ENCODE measurements at regions not wholly inside any gene's neighbourhood (a gene's known extent, or its start where the extent isn't known, plus 50 kb on each side); places are given as distances from the start of the nearest gene placed in this dataset.
"Not testable (repeated sequence)": the region's sequence is repeated elsewhere in the genome, so short reads cannot be mapped to it uniquely, and the experiment has no call there.

DNA sequence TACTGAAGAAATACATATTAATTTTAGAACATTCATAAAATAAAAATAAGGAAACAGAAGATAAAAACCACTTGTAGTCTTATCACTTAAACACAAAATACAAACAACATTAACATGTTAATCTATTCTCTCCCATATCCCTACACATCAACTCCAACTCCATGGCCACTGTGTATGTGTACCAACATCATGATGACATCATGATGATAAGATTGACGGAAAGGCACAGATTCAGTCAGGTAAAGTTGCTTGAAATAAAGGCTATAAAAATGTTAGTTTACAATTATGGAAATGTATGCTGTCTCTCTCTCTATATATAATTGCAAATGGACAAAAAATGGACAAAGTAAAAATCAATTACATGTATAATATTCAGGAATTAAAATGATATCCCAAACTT is 388.5 kb upstream of the UBE2E3 start:
- no peak for DNase-seq

- not testable (repeated sequence) for DNase-seq
These were observed 389.2 kb upstream of the UBE2E3 start for GRCh38 chr2:180591093-180591781.

- no peak for DNase-seq
These were observed 396.8 kb upstream of the UBE2E3 start for GRCh38 chr2:180583441-180584140.

GRCh38 chr2:180579388-180579787 is 401.0 kb upstream of the UBE2E3 start:
- no peak for DNase-seq

- DNase-seq = no peak
These were observed 402.0 kb upstream of the UBE2E3 start for GRCh38 chr2:180578441-180578840.

- no peak for DNase-seq
These were observed 402.8 kb upstream of the UBE2E3 start for GRCh38 chr2:180577567-180577966.

DNA sequence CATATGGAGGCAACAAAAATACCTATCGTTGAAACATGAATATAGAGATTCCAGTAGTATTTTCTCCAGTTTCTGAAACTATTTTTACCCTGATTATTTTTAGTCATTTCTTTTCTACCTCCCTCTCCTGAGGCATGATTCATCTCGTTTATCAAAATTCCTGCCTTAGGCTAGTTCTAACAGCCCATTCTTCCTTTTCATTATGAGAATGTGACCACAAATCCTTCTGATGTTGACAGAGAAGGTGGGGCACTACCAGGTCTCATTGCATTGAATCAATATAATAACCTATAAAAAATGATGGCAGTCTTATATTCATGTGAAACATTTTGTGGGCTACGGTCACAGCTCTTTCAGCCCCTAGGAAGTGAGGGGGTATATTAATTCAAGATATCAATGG is 406.5 kb upstream of the UBE2E3 start:
- DNase-seq = no peak

GRCh38 chr2:180572346-180572745 is 408.1 kb upstream of the UBE2E3 start:
- DNase-seq = no peak

- DNase-seq = no peak
These were observed 408.8 kb upstream of the UBE2E3 start for GRCh38 chr2:180571559-180571958.

DNA sequence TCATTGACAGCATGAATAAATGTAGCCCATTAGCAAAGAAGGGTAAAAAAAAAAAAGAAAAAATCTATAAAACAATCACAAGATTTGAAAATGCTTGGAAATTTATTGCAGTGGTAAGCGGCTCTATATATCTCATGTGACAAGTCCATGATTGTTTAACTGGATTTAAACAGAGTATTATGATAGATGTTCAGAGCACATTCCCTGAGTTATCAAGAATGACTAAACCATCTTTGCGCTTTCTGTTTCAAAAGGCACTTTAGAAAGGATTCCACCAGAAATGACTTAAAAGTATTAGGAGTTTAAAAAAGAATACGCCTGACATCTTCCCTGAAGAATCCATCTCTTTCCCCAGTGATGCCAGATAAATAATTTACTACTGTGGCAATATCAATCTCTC is 409.5 kb upstream of the UBE2E3 start:
- no peak for DNase-seq

- no peak for DNase-seq
These were observed 416.4 kb upstream of the UBE2E3 start for GRCh38 chr2:180564051-180564450.

- no peak for DNase-seq
These were observed 418.0 kb upstream of the UBE2E3 start for GRCh38 chr2:180562378-180562777.

DNA sequence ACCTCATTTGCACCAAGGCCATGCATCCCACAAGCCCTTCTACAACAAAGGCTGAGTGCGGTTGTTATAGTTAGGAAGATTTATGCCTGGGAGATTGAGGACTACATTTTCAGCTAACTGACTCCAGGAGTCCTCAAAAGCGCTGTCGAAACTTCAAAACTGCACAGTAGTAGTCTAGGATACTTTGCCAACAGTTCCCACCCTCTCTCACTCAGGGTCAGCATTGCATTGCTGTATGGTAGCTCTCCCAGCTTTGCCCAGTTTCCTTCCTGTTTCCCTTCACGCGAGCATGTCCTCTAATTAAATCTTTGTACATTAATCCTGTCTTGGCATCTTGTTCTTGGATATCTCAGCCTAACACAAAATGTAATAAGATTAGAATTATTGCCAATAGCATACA is 420.6 kb upstream of the UBE2E3 start:
- no peak for DNase-seq

GRCh38 chr2:180559038-180559437 is 421.4 kb upstream of the UBE2E3 start:
- no peak for DNase-seq

DNA sequence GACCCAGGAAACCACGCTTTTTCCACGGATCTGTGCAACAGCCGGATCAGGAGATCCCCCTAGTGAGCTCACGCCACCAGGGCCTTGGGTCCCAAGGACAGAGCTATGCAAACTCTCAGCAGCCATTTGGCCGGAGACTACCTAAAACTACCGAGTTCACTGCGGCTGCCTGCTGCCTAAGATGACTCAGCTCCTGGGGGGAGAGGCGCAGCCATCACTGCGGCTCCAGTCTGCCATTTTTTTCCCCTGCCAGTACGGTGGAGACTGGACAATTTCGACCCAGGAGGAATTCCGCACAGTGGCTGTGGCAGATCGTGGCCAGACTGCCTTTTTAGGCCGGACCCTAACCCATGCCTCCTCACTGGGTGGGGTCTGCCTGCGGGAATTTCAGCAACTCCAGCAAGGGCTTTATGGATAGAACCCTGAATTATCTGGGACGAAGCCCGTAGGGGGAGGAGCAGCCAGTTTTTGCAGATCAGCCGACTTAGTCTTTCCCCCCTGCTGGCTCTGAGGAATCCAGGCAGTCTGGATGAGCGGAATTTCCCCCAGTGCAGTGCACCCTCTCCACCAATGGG is 424.9 kb upstream of the UBE2E3 start:
- DNase-seq = no peak

DNA sequence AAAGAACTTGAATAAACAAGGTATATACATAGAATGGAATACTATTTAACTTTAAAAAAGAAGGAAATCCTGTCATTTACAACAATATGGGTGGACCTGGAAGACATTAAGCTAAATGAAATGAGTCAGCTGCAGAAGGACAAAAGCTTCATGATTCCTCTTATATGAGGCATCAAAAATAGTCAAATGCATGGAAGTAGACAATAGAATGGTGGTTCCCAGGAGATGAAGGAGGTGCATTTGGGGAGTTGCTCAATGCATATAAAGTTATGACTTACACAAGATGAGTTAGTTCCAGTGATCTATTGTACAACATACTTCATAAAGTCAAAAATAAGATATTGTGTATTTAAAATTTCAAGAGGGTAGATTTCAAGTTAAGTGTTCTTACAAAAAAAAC is 426.1 kb upstream of the UBE2E3 start:
- no peak for DNase-seq

- DNase-seq = no peak
These were observed 427.2 kb upstream of the UBE2E3 start for GRCh38 chr2:180553094-180553715.

GRCh38 chr2:180542511-180542910 is 437.9 kb upstream of the UBE2E3 start:
- DNase-seq = no peak

GRCh38 chr2:180540761-180541160 is 439.6 kb upstream of the UBE2E3 start:
- DNase-seq = no peak

DNA sequence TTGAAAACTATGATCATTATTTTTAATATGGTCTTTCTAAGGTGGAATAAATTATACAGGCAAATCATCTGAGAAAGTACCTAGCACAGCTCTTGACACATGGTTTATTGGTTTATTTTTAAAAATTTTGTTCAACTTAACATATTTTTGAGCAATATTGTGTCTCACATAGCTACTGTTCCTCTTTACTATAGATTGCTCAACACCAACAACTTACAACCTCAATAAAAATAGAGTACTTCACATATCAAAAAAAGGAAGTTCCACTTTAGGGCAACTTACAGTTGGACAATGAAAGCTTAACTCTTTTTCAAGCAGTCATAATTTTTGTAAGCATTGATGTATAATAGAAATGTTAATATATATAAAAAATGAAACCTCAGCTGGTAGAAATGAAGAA is 440.9 kb upstream of the UBE2E3 start:
- no peak for DNase-seq

- DNase-seq = no peak
These were observed 445.1 kb upstream of the UBE2E3 start for GRCh38 chr2:180535289-180535688.

DNA sequence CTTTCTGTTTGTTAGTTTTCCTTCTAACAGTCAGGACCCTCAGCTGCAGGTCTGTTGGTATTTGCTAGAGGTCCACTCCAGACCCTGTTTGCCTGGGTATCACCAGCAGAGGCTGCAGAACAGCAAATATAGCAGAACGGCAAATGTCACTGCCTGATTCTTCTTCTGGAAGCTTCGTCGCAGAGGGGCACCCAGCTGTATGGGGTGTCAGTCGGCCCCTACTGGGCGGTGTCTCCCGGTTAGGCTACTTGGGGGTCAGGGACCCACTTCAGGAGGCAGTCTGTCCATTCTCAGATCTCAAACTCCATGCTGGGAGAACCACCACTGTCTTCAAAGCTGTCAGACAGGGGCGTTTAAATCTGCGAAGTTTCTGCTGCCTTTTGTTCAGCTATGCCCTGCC is 448.6 kb upstream of the UBE2E3 start:
- DNase-seq = not testable (repeated sequence)

DNA sequence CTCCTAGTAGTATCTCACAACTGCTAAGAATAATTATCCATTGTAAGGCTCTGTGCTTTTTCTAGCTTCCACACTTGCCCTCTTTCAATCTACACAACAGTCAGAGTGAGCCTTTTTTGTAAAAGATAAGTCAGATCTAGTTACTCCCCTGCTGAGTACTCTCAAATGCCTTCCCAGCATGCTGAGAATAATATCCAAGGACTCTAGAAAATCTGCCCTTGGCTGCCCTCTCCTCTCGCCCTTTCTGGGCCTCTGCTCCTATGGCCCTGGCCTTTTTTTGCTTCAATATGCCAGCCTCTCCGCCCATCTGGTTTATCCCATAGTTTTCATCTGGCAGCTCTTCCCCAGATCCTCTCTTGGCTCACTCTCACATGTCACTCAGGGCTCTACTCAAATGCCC is 455.9 kb upstream of the UBE2E3 start:
- no peak for DNase-seq

Measured in DMS79 treated with DMSO at 0.1 percent for 48 hours (cell line).